B cell (primary cell): ENCODE measurements at regions not wholly inside any gene's neighbourhood (a gene's known extent, or its start where the extent isn't known, plus 50 kb on each side); places are given as distances from the start of the nearest gene placed in this dataset.
"Not testable (repeated sequence)": the region's sequence is repeated elsewhere in the genome, so short reads cannot be mapped to it uniquely, and the experiment has no call there.

Experiments
- ATAC-seq: fragments of 200-7000 bp; cut with Tn5 transposase; one replicate; pipeline ENCODE4 v1.10.0; 2021; ENCODE audit warnings: low read depth, mild to moderate bottlenecking, moderate number of reproducible peaks, moderate library complexity
- CTCF ChIA-PET: fragments of 350-600 bp; sonication (Branson Sonifier 250); formaldehyde crosslinking; loops from one replicate; lab custom pipeline; 2021; ENCODE audit warnings: antibody characterized with exemption, inconsistent platforms; lab: Charles Lee
- POLR2A ChIA-PET: fragments of 350-600 bp; sonication (Branson Sonifier 250); formaldehyde crosslinking; loops from one replicate; lab custom pipeline; 2021; ENCODE audit warnings: antibody characterized with exemption; lab: Charles Lee
- DNase-seq: peaks from one replicate; pipeline ENCODE4 v3.0.0; 2013
- H2AFZ ChIP-seq: 2 replicates; pipeline ENCODE4 v1.6.1; 2012; ENCODE audit warnings: mild to moderate bottlenecking, low read depth, low read length; ENCODE audit not compliant: insufficient read depth, poor library complexity, severe bottlenecking
- H3K27ac ChIP-seq, 2 donors: 1 replicate in 1 of 2; 2 replicates in 1 of 2; pipeline ENCODE4 v1.5.1; 2012 to 2013; ENCODE audit warnings: low read length in 2 of 2, mild to moderate bottlenecking in 2 of 2, moderate library complexity in 1 of 2
- H3K27me3 ChIP-seq, 4 experiments: fragments of 200-600 bp in 1 of 4; sonication (generic) in 1 of 4; replicated peaks in 1 of 4; 1 replicate in 2 of 4; 2 replicates in 2 of 4; pipeline versions ENCODE4 v1.6.1 to v1.7.0; 2013 to 2016; ENCODE audit warnings: low read length in 3 of 4, mild to moderate bottlenecking in 2 of 4, mixed read lengths in 1 of 4, moderate library complexity in 1 of 4; ENCODE audit not compliant: insufficient read depth in 4 of 4, control insufficient read depth in 3 of 4; ENCODE audit errors: control extremely low read depth in 1 of 4
- H3K36me3 ChIP-seq, 2 experiments: replicated peaks in 1 of 2; 1 replicate in 1 of 2; 2 replicates in 1 of 2; pipeline versions ENCODE4 v1.6.1 to v1.7.1; 2013; ENCODE audit warnings: low read length in 1 of 2; ENCODE audit not compliant: insufficient read depth in 2 of 2, control insufficient read depth in 1 of 2; ENCODE audit errors: control extremely low read depth in 1 of 2, extremely low read depth in 1 of 2
- H3K4me1 ChIP-seq, 2 donors: fragments of 200-600 bp in 1 of 2; sonication (generic) in 1 of 2; 1 replicate in 1 of 2; 2 replicates in 1 of 2; pipeline versions ENCODE4 v1.5.1 to v1.6.1; 2013 to 2017; ENCODE audit warnings: low read length in 2 of 2; ENCODE audit not compliant: control insufficient read depth in 2 of 2, insufficient read depth in 2 of 2
- H3K4me2 ChIP-seq: replicated peaks from 2 replicates; pipeline ENCODE3; 2012; ENCODE audit warnings: mild to moderate bottlenecking, low read depth, low read length; ENCODE audit not compliant: poor library complexity, severe bottlenecking
- H3K4me3 ChIP-seq, 5 experiments: fragments of 200-600 bp in 1 of 5; sonication (generic) in 1 of 5; 1 replicate in 3 of 5; 2 replicates in 2 of 5; pipeline versions ENCODE4 v1.5.1 to v1.7.0; 2011 to 2016; ENCODE audit warnings: low read length in 4 of 5, mild to moderate bottlenecking in 4 of 5, low read depth in 2 of 5, control low read depth in 1 of 5, moderate library complexity in 1 of 5; ENCODE audit not compliant: insufficient read depth in 1 of 5; ENCODE audit errors: control extremely low read depth in 1 of 5, extremely low read depth in 1 of 5
- H3K79me2 ChIP-seq: fragments of 200-600 bp; sonication (generic); one replicate; pipeline ENCODE4 v1.6.0; 2016; ENCODE audit warnings: low read length; ENCODE audit not compliant: control insufficient read depth, insufficient read depth
- H3K9ac ChIP-seq: fragments of 200-600 bp; sonication (generic); 2 replicates; pipeline ENCODE4 v1.6.1; 2017; ENCODE audit warnings: mild to moderate bottlenecking, low read length, moderate library complexity
- H3K9me3 ChIP-seq, 3 donors: one replicate each; pipeline versions ENCODE4 v1.6.1 to v1.7.1; 2013; ENCODE audit warnings: low read length in 2 of 3; ENCODE audit not compliant: control insufficient read depth in 2 of 3, insufficient read depth in 1 of 3; ENCODE audit errors: control extremely low read depth in 1 of 3
- H4K20me1 ChIP-seq: 2 replicates; pipeline ENCODE4 v1.6.0; 2012; ENCODE audit warnings: mild to moderate bottlenecking, low read length; ENCODE audit not compliant: insufficient read depth, control insufficient read depth, poor library complexity, severe bottlenecking
- H3K27ac Mint-ChIP-seq: one replicate; pipeline ENCODE4 v1.8.0; 2021; ENCODE audit warnings: mixed read lengths
- H3K27me3 Mint-ChIP-seq: one replicate; pipeline ENCODE4 v1.8.0; 2021; ENCODE audit warnings: mixed read lengths
- H3K4me1 Mint-ChIP-seq: one replicate; pipeline ENCODE4 v1.8.0; 2021; ENCODE audit warnings: mixed read lengths
- H3K4me3 Mint-ChIP-seq: one replicate; pipeline ENCODE4 v1.8.0; 2021; ENCODE audit warnings: mixed read lengths
- H3K9me3 Mint-ChIP-seq: one replicate; pipeline ENCODE4 v1.8.0; 2022; ENCODE audit warnings: mixed read lengths; ENCODE audit not compliant: insufficient read depth
- EZH2 ChIP-seq: IDR thresholded peaks from 2 replicates; pipeline ENCODE4 v1.6.1; 2012; ENCODE audit warnings: borderline replicate concordance, low read depth, mild to moderate bottlenecking, moderate library complexity, low read length; ENCODE audit not compliant: insufficient read depth, poor library complexity, severe bottlenecking
- WGBS: methylation state at CpG from one replicate; pipeline ENCODE4 v1.1.5; 2013; ENCODE audit warnings: missing lambda C conversion rate; ENCODE audit not compliant: insufficient coverage; 5-methylcytosine and 5-hydroxymethylcytosine counted together
- intact Hi-C: fragments of 100-400 bp; cut with micrococcal nuclease; formaldehyde crosslinking; loops from one replicate; pipeline ENCODE4 v1.10.0; 2022

DNA sequence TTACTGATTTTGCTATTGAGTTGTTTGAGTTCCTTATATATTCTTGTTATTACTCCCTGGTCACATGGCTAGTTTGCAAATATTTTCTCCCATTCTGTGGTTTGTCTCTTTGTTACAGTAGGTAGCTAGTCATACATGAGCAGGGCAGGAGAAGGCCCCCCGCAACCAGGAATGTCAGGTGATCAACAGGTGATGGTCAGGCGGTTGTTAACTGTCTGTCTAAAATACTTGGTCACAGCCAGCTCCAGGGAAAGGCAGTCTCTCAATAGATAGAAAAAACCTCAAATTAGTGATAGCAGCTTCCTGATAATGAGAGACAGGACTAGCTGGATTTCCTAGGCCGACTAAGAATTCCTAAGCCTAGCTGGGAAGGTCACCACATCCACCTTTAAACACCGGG, 217.9 kb downstream of the RHOU start:
- CTCF ChIA-PET: no interaction called here
- intact Hi-C loops: no loop called here
- H3K27me3 Mint-ChIP-seq: peaks cover 4% of the 10 kb centered on the region
- H4K20me1 ChIP-seq: no peaks in the 10 kb centered on the region
- H3K9ac ChIP-seq: no peak overlapping the region
- H3K27me3 ChIP-seq: peaks cover 0 to 3% (median 0%) of the 10 kb centered on the region in 4 experiments
- H3K9me3 Mint-ChIP-seq: no peaks in the 10 kb centered on the region
- ATAC-seq (no peak), DNase-seq (no peak)
- H3K4me1 ChIP-seq: no peaks in the 10 kb centered on the region
- no peak overlapping the region for H3K27ac ChIP-seq
- no peaks in the 10 kb centered on the region for H3K4me1 Mint-ChIP-seq
- peaks cover 0 to 4% (median 0%) of the 10 kb centered on the region in 3 donors for H3K9me3 ChIP-seq
- POLR2A ChIA-PET: no interaction called here
- 100% methylated on average over 2 of the region's 4 CpGs for whole genome bisulfite sequencing
- no peak overlapping the region for H3K4me3 Mint-ChIP-seq
- H2AFZ ChIP-seq: no peak overlapping the region
- H3K27ac Mint-ChIP-seq: no peak overlapping the region
- H3K36me3 ChIP-seq: no peaks in the 10 kb centered on the region
- H3K4me3 ChIP-seq: no peak overlapping the region
- no peak for TF ChIP-seq EZH2
- H3K79me2 ChIP-seq: no peaks in the 10 kb centered on the region
- no peak overlapping the region for H3K4me2 ChIP-seq

DNA sequence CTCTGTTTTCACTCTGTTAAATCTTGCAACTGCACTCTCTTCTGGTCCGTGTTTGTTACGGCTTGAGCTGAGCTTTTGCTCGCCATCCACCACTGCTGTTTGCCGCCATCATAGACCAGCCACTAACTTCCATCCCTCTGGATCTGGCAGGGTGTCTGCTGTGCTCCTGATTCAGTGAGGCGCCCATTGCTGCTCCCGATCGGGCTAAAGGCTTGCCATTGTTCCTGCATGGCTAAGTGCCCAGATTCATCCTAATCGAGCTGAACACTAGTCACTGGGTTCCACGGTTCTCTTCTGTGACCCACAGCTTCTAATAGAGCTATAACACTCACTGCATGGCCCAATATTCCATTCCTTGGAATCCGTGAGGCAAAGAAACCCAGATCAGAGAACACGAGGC, 218.5 kb downstream of the RHOU start:
- DNase-seq, H3K27ac ChIP-seq, H3K79me2 ChIP-seq, H4K20me1 ChIP-seq, H3K4me1 ChIP-seq, CTCF ChIA-PET, H3K27me3 Mint-ChIP-seq, H3K4me1 Mint-ChIP-seq, H3K4me3 ChIP-seq, H3K9me3 Mint-ChIP-seq, H2AFZ ChIP-seq, H3K27ac Mint-ChIP-seq, H3K4me2 ChIP-seq, POLR2A ChIA-PET, H3K9me3 ChIP-seq, H3K9ac ChIP-seq, H3K27me3 ChIP-seq, H3K4me3 Mint-ChIP-seq, intact Hi-C loops, H3K36me3 ChIP-seq, ATAC-seq: not testable (repeated sequence)
- 88% methylated on average over 10 of the region's 11 CpGs for WGBS
